ENCODE measurements at regions not wholly inside any gene's neighbourhood (a gene's known extent, or its start where the extent isn't known, plus 50 kb on each side); places are given as distances from the start of the nearest gene placed in this dataset.

DNA sequence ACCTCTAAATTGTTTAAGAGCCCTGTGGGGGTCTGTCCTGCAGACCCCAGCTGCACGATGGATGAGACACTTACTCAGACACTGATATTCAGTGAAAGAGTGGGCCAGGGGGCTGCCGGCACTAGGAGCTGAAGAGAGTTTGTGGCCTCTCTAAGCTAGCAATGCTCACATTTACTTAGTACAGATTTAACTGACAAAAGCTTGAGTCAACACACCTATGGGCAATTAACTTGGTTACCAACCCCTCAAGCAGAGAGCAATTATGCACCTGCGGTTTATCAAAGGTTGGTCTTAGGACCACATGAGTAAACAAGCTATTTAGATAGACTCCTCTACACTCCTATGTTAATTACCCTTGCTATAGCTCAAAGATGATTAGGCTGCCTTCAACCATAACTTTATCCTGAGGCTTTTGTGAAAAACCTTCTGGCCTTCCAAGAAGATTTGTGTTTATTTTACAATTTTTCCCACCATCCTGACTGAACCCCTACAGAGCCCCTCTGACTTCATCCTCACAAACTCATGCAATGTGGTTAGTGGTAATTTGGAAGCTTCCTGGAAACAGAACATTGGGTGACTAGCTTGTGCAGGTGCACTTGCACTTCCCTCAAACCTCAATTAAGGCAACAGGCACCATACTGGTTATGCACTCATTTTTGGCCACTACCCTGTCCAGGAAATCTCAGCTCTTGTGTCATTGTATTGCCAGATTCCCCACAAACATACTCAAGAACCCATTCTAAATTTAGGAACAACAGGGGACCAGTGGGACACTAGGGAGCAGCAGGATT, 234.4 kb upstream of the ITM2A start:
- DNase-seq (ENCODE audit: low read depth, low spot score), result peak; percentile 1
- Histone ChIP-seq H3K9me3 (ENCODE audit: insufficient read depth, low read length) (no peaks in the 10 kb centered on the region), H3K4me1 (ENCODE audit: insufficient read depth, insufficient read length) (no peaks in the 10 kb centered on the region), H3K9ac (ENCODE audit: insufficient read length, low read depth) (no peak overlapping the region), H3K36me3 (ENCODE audit: insufficient read depth, insufficient read length, low read length) (no peaks in the 10 kb centered on the region), H3K4me3 (ENCODE audit: insufficient read length, low read depth) (no peak overlapping the region), H3K27me3 (ENCODE audit: insufficient read depth, insufficient read length) (no peaks in the 10 kb centered on the region)
- no peak for TF ChIP-seq ZNF274 (IDR thresholded peaks at IDR 0.05; ENCODE audit: low read depth, low read length)
- no peak for TF ChIP-seq SUZ12 (IDR thresholded peaks at IDR 0.05; ENCODE audit: extremely low read depth, insufficient read depth, insufficient read length)
- no peak for TF ChIP-seq YY1 (IDR thresholded peaks at IDR 0.05; ENCODE audit: insufficient read depth, insufficient read length)

DNA sequence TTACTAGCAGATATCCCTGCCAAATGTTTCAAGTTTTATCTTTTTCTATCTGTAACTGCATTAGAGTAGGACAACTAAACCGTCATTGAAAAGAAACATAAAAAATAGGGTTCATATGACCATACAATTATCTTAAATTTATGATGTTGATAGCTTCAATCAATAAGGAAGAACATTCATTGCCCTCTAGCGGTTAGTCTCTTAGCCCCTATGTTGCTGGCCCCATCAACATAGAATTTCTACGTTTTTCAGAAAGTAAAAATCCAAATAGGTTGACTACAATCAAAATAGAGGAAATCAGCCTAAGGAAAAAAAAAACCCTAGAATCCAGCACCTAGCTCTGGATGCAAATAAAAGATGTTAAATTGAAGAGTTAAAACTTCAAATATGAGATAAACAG, 225.1 kb upstream of the ITM2A start:
- H3K4me3 ChIP-seq (ENCODE audit: insufficient read length, low read depth), result no peak overlapping the region
- H3K36me3 ChIP-seq (ENCODE audit: insufficient read depth, insufficient read length, low read length), result no peaks in the 10 kb centered on the region
- no peak overlapping the region for H3K9ac ChIP-seq (ENCODE audit: insufficient read length, low read depth)
- TF ChIP-seq YY1 (IDR thresholded peaks at IDR 0.05; ENCODE audit: insufficient read depth, insufficient read length) (no peak), SUZ12 (IDR thresholded peaks at IDR 0.05; ENCODE audit: extremely low read depth, insufficient read depth, insufficient read length) (no peak)
- H3K27me3 ChIP-seq (ENCODE audit: insufficient read depth, insufficient read length), result no peaks in the 10 kb centered on the region
- no peak for DNase-seq (ENCODE audit: low read depth, low spot score)
- no peaks in the 10 kb centered on the region for H3K9me3 ChIP-seq (ENCODE audit: insufficient read depth, low read length)
- H3K4me1 ChIP-seq (ENCODE audit: insufficient read depth, insufficient read length), result no peaks in the 10 kb centered on the region

DNA sequence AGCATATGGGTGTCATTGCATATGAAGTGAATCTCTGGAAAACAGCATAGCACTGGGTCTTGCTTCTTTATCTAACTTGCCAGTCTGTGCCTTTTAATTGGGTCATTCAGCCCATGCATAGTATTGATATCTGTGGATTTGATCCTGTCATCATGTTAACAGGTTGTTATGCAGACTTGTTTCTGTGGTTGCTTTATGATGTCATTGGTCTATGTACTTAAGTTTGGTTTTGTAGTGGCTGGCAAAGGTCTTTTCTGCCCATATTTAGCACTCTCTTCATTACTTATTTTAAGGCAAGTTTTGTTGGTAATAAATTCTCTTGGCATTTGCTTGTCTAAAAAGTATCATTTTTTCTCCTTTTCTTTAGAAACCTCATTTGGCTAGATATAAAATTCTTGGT, 221.1 kb upstream of the ITM2A start:
- TF ChIP-seq ZNF274 (IDR thresholded peaks at IDR 0.05; ENCODE audit: low read depth, low read length) (no peak), SUZ12 (IDR thresholded peaks at IDR 0.05; ENCODE audit: extremely low read depth, insufficient read depth, insufficient read length) (no peak)
- Histone ChIP-seq H3K9ac (ENCODE audit: insufficient read length, low read depth) (no peak overlapping the region), H3K4me1 (ENCODE audit: insufficient read depth, insufficient read length) (no peaks in the 10 kb centered on the region), H3K4me3 (ENCODE audit: insufficient read length, low read depth) (no peak overlapping the region), H3K27me3 (ENCODE audit: insufficient read depth, insufficient read length) (no peaks in the 10 kb centered on the region), H3K36me3 (ENCODE audit: insufficient read depth, insufficient read length, low read length) (no peaks in the 10 kb centered on the region), H3K9me3 (ENCODE audit: insufficient read depth, low read length) (no peaks in the 10 kb centered on the region)
- no peak for DNase-seq (ENCODE audit: low read depth, low spot score)

GRCh38 chrX:79573760-79574159, 206.6 kb upstream of the ITM2A start:
- TF ChIP-seq SUZ12 (IDR thresholded peaks at IDR 0.05; ENCODE audit: extremely low read depth, insufficient read depth, insufficient read length), result no peak
- TF ChIP-seq ZNF274 (IDR thresholded peaks at IDR 0.05; ENCODE audit: low read depth, low read length), result no peak
- no peak for TF ChIP-seq YY1 (IDR thresholded peaks at IDR 0.05; ENCODE audit: insufficient read depth, insufficient read length)

DNA sequence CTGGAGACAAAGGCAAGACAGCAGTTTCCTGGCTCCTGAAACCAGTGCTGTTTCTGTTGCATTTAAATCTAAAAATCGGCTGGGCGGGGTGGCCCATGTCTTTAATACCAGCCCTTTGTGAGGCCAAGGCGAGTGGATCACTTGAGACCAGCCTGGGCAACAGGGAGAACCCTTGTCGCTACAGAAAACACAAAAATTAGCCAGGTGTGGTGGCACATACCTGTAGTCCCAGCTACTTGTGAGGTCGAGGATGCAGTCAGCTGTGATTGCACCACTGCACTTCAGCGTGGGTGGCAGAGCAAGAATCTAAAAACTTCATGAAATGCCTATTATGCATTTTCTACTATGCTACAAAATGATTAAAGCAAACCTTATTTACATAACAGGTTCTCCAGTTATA, 205.4 kb upstream of the ITM2A start:
- H3K9me3 ChIP-seq (ENCODE audit: insufficient read depth, low read length), result no peaks in the 10 kb centered on the region
- H3K4me1 ChIP-seq (ENCODE audit: insufficient read depth, insufficient read length), result no peaks in the 10 kb centered on the region
- no peak overlapping the region for H3K4me3 ChIP-seq (ENCODE audit: insufficient read length, low read depth)
- no peaks in the 10 kb centered on the region for H3K27me3 ChIP-seq (ENCODE audit: insufficient read depth, insufficient read length)
- no peaks in the 10 kb centered on the region for H3K36me3 ChIP-seq (ENCODE audit: insufficient read depth, insufficient read length, low read length)
- no peak overlapping the region for H3K9ac ChIP-seq (ENCODE audit: insufficient read length, low read depth)
- no peak for TF ChIP-seq YY1 (IDR thresholded peaks at IDR 0.05; ENCODE audit: insufficient read depth, insufficient read length)
- TF ChIP-seq SUZ12 (IDR thresholded peaks at IDR 0.05; ENCODE audit: extremely low read depth, insufficient read depth, insufficient read length), result no peak
- TF ChIP-seq ZNF274 (IDR thresholded peaks at IDR 0.05; ENCODE audit: low read depth, low read length), result no peak
- no peak for DNase-seq (ENCODE audit: low read depth, low spot score)

More at GRCh38 chrX:79573760-79574159, 206.6 kb upstream of the ITM2A start:
- Histone ChIP-seq H3K4me1 (ENCODE audit: insufficient read depth, insufficient read length) (no peaks in the 10 kb centered on the region), H3K36me3 (ENCODE audit: insufficient read depth, insufficient read length, low read length) (no peaks in the 10 kb centered on the region), H3K27me3 (ENCODE audit: insufficient read depth, insufficient read length) (no peaks in the 10 kb centered on the region), H3K9me3 (ENCODE audit: insufficient read depth, low read length) (no peaks in the 10 kb centered on the region), H3K4me3 (ENCODE audit: insufficient read length, low read depth) (no peak overlapping the region), H3K9ac (ENCODE audit: insufficient read length, low read depth) (no peak overlapping the region)
- DNase-seq (ENCODE audit: low read depth, low spot score), result no peak

- Histone ChIP-seq H3K9ac (ENCODE audit: insufficient read length, low read depth) (no peak overlapping the region), H3K27me3 (ENCODE audit: insufficient read depth, insufficient read length) (no peaks in the 10 kb centered on the region), H3K36me3 (ENCODE audit: insufficient read depth, insufficient read length, low read length) (no peaks in the 10 kb centered on the region), H3K4me3 (ENCODE audit: insufficient read length, low read depth) (no peak overlapping the region), H3K9me3 (ENCODE audit: insufficient read depth, low read length) (no peaks in the 10 kb centered on the region), H3K4me1 (ENCODE audit: insufficient read depth, insufficient read length) (no peaks in the 10 kb centered on the region)
- no peak for DNase-seq (ENCODE audit: low read depth, low spot score)
- TF ChIP-seq ZNF274 (IDR thresholded peaks at IDR 0.05; ENCODE audit: low read depth, low read length) (no peak), SUZ12 (IDR thresholded peaks at IDR 0.05; ENCODE audit: extremely low read depth, insufficient read depth, insufficient read length) (no peak), YY1 (IDR thresholded peaks at IDR 0.05; ENCODE audit: insufficient read depth, insufficient read length) (no peak)
Measured at GRCh38 chrX:79570524-79571240, 203.5 kb upstream of the ITM2A start.

GRCh38 chrX:79568309-79568708, 201.2 kb upstream of the ITM2A start:
- DNase-seq (ENCODE audit: low read depth, low spot score), result no peak
- H3K27me3 ChIP-seq (ENCODE audit: insufficient read depth, insufficient read length), result no peaks in the 10 kb centered on the region
- TF ChIP-seq SUZ12 (IDR thresholded peaks at IDR 0.05; ENCODE audit: extremely low read depth, insufficient read depth, insufficient read length) (no peak), YY1 (IDR thresholded peaks at IDR 0.05; ENCODE audit: insufficient read depth, insufficient read length) (no peak), ZNF274 (IDR thresholded peaks at IDR 0.05; ENCODE audit: low read depth, low read length) (no peak)
- no peak overlapping the region for H3K9ac ChIP-seq (ENCODE audit: insufficient read length, low read depth)
- no peak overlapping the region for H3K4me3 ChIP-seq (ENCODE audit: insufficient read length, low read depth)
- H3K9me3 ChIP-seq (ENCODE audit: insufficient read depth, low read length), result no peaks in the 10 kb centered on the region
- H3K36me3 ChIP-seq (ENCODE audit: insufficient read depth, insufficient read length, low read length), result no peaks in the 10 kb centered on the region
- no peaks in the 10 kb centered on the region for H3K4me1 ChIP-seq (ENCODE audit: insufficient read depth, insufficient read length)

Data from NT2/D1 (cell line).